Left lung (tissue), 4 donors: ENCODE measurements at regions not wholly inside any gene's neighbourhood (a gene's known extent, or its start where the extent isn't known, plus 50 kb on each side); places are given as distances from the start of the nearest gene placed in this dataset.

ENCODE experiments used
- ATAC-seq: fragments of 200-7000 bp; cut with Tn5 transposase; one replicate; pipeline ENCODE4 v1.9.1; 2020; ENCODE audit warnings: moderate library complexity
- DNase-seq, 4 donors: peaks; one replicate each; pipeline ENCODE4 v3.0.0-alpha.2; 2013 to 2020
- H3K27ac ChIP-seq, 2 donors: fragments of 200-600 bp; sonication (generic) in 1 of 2; one replicate each; pipeline versions ENCODE4 v1.5.0 to v1.8.0; 2020 to 2021
- H3K27me3 ChIP-seq, 2 donors: fragments of 200-600 bp; sonication (generic) in 1 of 2; one replicate each; pipeline versions ENCODE4 v1.5.0 to v1.8.0; 2020 to 2021
- H3K36me3 ChIP-seq, 2 donors: fragments of 200-600 bp; sonication (generic) in 1 of 2; one replicate each; pipeline versions ENCODE4 v1.5.0 to v1.8.0; 2020 to 2021
- H3K4me1 ChIP-seq, 2 donors: fragments of 200-600 bp; one replicate each; pipeline ENCODE4 v1.8.0; 2021
- H3K4me3 ChIP-seq, 2 donors: fragments of 200-600 bp; sonication (generic) in 1 of 2; one replicate each; pipeline versions ENCODE4 v1.5.0 to v1.8.0; 2020 to 2021; ENCODE audit warnings: mild to moderate bottlenecking in 1 of 2
- H3K9me3 ChIP-seq, 2 donors: fragments of 200-600 bp; sonication (generic) in 1 of 2; one replicate each; pipeline versions ENCODE4 v1.5.0 to v1.8.0; 2020 to 2021
- intact Hi-C, 2 donors: fragments of 100-400 bp; cut with DNase I; formaldehyde crosslinking; loops; one replicate each; pipeline versions ENCODE4 v1.11.2 to v1.14.2; 2022
- TF ChIP-seq, protein P1 (sequence below), 2 donors: fragments of 200-600 bp; sonication (generic) in 1 of 2; IDR thresholded peaks; one replicate each; pipeline versions ENCODE4 v1.5.0 to v1.8.0; 2021; ENCODE audit warnings: antibody characterized with exemption in 2 of 2
- donor health status: DM: no; HTN: yes; CAD: no.
- donor health status: DM: no; HTN: no; CAD: no.

DNA sequence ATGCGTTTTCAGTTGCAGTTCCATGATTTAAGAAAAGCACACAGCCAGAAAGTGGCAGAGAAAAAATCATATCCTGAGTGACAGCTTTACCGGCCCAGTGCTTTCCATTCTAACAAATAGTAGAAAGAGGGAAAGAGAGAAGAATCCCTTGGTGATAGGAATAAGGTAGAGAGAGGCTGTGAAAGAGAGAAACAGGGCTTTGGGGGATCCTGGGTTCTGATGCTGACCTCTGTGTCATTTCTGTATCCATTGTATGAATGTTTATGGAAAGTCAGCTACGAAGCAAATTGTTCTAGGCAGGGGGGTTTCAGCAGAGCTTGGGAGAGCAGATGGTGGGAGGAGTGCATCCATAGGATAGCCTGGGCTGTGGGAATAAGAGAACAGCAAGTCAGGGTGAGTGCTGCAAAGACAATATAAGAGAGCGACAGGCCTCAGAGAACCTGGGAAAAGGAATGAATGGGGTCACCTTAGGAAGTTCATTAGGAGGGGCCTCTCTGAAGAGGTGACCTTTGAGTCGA, 203.4 kb upstream of the TNP1 start:
- DNase-seq (no peak), ATAC-seq (no peak)
- Histone ChIP-seq H3K9me3 (no peaks in the 10 kb centered on the region), H3K4me3 (no peak overlapping the region), H3K27ac (no peak overlapping the region), H3K36me3 (no peaks in the 10 kb centered on the region), H3K27me3 (no peaks in the 10 kb centered on the region), H3K4me1 (peaks cover 0 to 6% of the 10 kb centered on the region in 2 donors)
- intact Hi-C loops: no loop called here
- TF ChIP-seq, protein P1, sequence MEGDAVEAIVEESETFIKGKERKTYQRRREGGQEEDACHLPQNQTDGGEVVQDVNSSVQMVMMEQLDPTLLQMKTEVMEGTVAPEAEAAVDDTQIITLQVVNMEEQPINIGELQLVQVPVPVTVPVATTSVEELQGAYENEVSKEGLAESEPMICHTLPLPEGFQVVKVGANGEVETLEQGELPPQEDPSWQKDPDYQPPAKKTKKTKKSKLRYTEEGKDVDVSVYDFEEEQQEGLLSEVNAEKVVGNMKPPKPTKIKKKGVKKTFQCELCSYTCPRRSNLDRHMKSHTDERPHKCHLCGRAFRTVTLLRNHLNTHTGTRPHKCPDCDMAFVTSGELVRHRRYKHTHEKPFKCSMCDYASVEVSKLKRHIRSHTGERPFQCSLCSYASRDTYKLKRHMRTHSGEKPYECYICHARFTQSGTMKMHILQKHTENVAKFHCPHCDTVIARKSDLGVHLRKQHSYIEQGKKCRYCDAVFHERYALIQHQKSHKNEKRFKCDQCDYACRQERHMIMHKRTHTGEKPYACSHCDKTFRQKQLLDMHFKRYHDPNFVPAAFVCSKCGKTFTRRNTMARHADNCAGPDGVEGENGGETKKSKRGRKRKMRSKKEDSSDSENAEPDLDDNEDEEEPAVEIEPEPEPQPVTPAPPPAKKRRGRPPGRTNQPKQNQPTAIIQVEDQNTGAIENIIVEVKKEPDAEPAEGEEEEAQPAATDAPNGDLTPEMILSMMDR (IDR thresholded peaks at IDR 0.05): no peak

- Histone ChIP-seq H3K4me1 (peaks cover 0 to 6% of the 10 kb centered on the region in 2 donors), H3K27ac (no peak overlapping the region), H3K36me3 (no peaks in the 10 kb centered on the region), H3K9me3 (no peaks in the 10 kb centered on the region), H3K4me3 (no peak overlapping the region), H3K27me3 (no peaks in the 10 kb centered on the region)
- DNase-seq (no peak), ATAC-seq (no peak)
- intact Hi-C loops: no loop called here
- TF ChIP-seq, protein P1 (IDR thresholded peaks at IDR 0.05): no peak
These were observed 202.9 kb upstream of the TNP1 start for GRCh38 chr2:217062768-217063167.

GRCh38 chr2:217061916-217062505, 202.1 kb upstream of the TNP1 start:
- DNase-seq (no peak), ATAC-seq (no peak)
- H3K4me3 ChIP-seq: no peak overlapping the region
- H3K9me3 ChIP-seq: no peaks in the 10 kb centered on the region
- no peaks in the 10 kb centered on the region for H3K36me3 ChIP-seq
- TF ChIP-seq, protein P1 (IDR thresholded peaks at IDR 0.05): no peak
- H3K27ac ChIP-seq: no peak overlapping the region
- intact Hi-C loops: no loop called here
- H3K27me3 ChIP-seq: no peaks in the 10 kb centered on the region
- H3K4me1 ChIP-seq: peaks cover 0 to 6% of the 10 kb centered on the region in 2 donors

DNA sequence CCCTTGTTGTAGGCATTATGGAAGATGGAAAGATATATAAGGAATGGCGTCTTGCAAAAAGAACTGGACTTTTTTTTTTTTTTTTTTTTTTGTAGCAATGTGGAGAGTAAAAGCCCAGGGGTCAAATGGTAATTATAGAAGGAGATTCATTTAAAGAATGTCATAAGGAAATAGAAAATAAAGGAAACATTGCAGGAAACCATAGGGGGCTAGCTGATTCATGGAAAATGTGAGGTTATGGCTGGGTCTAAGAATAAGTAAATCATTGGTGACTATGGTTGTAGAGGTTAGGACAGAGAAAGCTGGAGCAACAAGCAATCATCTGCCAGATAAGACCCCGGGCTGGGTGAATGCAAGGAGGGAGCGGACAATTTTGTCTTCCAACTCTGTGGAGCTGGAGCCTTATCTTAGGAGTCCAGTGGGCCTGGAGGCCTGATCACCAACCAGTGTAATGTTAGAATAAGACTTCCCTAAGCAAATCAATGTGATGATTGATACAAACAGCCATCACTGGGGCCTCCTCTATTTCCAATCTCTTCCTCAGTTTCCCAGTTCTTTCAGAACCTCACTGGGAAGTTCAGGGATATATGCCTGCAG, 201.2 kb upstream of the TNP1 start:
- H3K27me3 ChIP-seq: no peaks in the 10 kb centered on the region
- TF ChIP-seq, protein P1 (IDR thresholded peaks at IDR 0.05): no peak
- no peaks in the 10 kb centered on the region for H3K36me3 ChIP-seq
- H3K27ac ChIP-seq: no peak overlapping the region
- intact Hi-C loops: no loop called here
- H3K9me3 ChIP-seq: no peaks in the 10 kb centered on the region
- H3K4me3 ChIP-seq: no peak overlapping the region
- ATAC-seq: no peak
- no peak for DNase-seq
- peaks cover 0 to 6% of the 10 kb centered on the region in 2 donors for H3K4me1 ChIP-seq

DNA sequence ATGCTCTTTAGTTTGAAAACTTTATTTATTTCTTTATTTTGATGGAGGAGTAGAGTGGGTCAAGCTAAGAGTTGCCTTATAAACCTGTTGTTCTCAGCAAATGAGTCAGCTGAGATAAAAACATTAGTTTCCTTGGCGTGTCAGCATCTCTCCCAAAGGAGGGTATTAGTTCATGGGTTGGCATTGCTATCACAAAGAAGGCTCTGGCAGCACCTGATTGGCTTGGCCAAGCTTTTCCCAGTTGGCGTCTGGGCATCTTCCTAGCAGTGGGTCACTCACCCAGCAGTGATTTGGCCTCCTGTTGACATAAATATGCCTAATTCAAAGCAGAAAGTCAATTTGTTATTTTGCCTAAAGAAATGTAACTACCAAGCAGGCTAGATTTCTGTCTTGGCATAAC, 200.7 kb upstream of the TNP1 start:
- ATAC-seq (no peak), DNase-seq (no peak)
- intact Hi-C loops: no loop called here
- Histone ChIP-seq H3K4me1 (peaks cover 0 to 6% of the 10 kb centered on the region in 2 donors), H3K9me3 (no peaks in the 10 kb centered on the region), H3K36me3 (no peaks in the 10 kb centered on the region), H3K4me3 (no peak overlapping the region), H3K27ac (no peak overlapping the region), H3K27me3 (no peaks in the 10 kb centered on the region)
- TF ChIP-seq, protein P1 (IDR thresholded peaks at IDR 0.05): no peak
